Stimulated activated CD4-positive, alpha-beta T cell treated with anti-CD3 and anti-CD28 coated beads, Interleukin-12 subunit alpha, Interleukin-12 subunit beta, amount 100 ng/mL, for 48 hours (primary cell): ENCODE measurements at regions not wholly inside any gene's neighbourhood (a gene's known extent, or its start where the extent isn't known, plus 50 kb on each side); places are given as distances from the start of the nearest gene placed in this dataset.

Source experiments
- DNase-seq, 3 donors: peaks; one replicate each; pipeline ENCODE4 v3.0.0-alpha.2; 2020; ENCODE audit warnings: low read depth in 2 of 3, low spot score in 1 of 3

DNA sequence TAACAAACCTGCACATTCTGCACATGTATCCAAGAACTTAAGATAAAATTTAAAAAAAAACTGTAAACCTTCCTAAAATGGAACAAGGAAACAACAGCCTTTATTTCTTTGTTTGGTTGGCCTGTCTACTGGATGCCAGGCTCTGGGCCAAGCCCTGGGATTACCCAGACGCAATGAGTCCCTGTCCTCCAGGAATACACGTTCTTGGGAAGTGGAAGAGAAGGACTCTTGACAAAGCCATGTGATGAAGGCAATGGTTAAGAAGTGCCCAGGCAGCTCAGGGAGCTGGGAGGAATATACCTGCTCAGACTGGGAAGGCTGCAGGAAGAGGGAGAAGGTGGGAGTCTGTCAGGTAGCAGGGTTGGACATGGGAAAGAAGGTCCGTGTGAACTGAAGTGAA, 115.4 kb downstream of the AXIN2 start:
- no peak for DNase-seq

DNA sequence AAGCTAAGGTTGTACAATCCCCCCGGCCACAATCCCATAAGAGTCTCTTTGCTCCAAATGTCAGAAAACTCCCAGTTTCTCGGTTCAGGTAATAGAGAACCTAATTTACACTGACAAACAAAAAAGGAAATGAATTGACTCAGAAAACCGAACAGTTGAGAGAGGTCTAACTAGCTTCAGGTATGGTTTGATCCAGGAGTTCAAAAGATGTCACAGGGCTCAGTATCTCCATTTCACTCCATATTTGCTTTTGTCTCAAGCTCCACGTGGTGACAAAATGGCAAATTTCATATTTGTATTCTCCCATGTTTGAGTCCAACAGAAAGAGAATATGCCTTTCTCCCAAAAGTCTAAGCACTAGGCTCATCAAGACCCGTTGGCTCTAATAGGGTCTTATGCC, 117.4 kb downstream of the AXIN2 start:
- no peak for DNase-seq

DNA sequence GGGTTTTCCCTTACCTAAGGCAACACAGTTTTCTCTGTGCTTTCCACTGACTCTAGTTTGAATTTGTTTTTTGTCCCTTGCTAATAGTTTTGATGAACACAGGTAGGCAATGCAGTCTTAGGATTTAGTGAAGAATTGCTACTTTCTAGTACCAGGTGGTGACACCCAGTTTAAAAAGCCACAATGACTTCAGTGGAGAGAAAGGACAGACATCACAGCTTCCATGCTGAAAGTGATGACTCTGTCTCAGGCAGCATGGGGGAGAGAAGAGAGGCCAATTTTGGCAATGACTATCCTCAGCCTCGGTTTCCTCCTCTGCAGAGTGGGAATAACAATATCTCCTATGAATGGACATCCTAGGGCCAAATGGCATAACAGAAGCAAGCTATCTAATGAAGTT, 118.8 kb downstream of the AXIN2 start:
- no peak for DNase-seq

DNA sequence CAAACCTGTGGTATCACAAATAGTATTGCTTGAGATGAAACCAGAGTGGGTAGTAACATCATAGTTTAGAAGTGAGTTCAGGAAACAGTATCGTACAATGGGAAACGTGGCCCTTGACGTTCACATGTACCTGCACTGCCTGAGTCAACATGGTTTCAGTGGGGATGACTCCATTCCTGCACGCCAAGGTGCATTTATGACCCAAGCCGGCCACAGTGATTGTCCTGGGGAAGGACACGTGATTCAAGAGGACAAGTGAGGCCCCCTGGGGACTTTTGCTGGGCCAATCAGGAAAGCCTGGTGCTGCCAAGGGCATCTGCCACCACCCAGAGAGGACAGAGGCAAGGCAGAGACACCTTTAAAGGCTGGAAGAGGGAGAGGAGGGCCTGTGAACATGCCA, 119.2 kb downstream of the AXIN2 start:
- no peak for DNase-seq

DNA sequence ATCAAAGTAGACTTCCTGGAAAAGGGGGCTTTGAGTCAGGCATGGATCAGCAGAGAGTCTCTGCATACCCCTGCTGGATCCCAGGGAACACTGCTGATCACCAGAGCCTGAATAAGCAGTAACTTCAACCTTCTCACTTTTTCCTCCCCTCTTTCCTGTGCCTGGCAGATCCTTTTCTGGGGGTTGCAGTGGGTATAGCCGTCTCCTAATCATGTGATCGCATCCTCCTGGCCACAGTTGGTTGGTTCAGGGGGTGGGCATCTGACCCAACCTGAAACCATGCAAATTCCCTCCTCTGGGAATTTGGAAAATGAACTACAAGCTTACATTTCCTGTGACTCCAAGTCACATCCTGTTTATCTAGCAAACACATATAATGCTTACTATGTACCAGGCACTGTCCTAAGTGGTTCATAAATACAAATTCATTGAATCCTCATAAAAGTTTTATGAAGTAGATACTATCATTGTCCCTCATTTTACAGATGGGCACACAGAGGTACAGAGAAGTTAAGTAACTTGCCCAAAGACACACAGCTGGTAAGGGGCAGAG, 120.3 kb downstream of the AXIN2 start:
- no peak for DNase-seq

DNA sequence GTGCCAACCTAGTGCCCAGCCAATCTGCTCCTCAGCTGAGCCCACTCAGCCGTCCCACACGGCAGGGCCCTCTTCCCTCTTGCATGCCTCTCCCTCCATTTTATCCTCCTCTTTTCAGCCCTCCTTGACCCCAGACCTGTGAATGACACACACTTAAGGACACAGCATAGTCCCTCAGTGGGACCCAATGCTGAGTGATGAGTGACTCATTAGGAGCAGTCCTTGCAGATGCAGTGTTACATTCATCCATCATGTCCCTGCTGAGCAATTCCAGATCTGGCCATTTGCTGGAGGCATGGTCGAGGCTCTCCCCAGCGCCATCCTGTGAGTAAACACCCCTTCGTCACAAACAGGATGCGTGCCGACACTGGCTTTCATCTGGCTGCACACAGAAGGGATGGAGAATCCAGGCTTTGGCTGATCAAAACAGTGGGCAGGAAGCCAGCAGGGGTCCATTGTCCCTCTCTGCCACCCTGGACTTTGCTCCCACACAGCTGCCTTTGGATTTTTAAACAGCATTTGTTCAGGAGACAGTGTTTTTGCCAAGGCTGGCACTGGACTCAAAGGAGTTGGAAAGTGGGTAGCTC, 122.6 kb downstream of the AXIN2 start:
- DNase-seq, result no peak

DNA sequence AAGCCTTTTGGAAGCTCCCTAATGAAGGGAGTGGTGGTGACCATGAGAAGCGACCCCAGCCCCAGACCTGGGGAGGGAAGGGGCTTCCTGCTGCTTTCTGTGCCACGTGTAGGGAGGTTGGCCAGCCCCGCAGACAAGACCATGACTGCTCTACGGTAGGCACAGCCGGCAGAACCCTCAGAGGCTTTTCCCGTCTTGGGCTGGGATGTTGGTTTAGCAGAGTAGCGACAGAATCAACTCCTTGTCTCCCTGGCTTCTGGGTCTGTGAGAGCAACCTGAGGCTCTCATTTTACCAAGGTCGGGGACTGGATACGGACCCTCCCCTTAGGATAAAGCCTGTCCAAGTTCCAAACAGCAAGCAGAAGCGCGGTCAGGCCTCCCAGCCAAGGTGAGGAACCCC, 123.3 kb downstream of the AXIN2 start:
- DNase-seq, result no peak

DNA sequence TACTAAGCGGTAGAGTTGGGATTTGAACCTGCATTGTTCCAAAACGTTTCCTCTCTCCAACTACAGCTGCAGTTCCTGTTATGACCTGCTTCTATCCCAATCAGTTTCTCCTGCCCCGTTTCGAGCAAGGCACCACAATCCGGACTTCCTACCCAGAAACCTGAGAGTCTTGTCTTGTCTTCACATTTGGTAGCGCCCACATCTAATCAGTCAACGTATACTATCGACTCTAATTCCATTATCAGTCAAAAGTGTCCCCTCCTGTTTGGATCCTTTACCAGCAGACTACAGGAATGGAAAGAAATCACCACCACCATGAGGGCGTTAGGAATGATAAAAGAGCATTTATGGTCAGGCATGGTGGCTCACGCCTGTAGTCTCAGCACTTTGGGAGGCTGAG, 124.6 kb downstream of the AXIN2 start:
- no peak for DNase-seq

DNA sequence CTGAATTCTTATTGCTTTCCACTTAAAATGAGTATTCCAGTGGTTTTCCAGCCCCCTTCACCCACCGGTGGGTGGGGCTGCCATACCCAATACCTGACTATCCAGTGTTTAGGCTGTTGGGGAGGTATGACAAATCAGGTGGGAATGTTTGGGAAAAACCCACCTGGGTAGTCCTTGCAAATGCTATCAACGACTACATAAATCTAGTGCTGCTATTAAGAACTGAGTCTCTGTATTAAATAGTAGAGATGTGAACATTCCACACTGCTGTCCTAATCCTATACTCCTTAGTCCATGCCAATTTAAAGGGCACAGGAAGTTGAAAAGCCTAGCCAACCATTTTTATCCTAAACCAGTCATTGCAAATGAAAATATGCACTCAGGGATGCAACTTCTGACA, 126.6 kb downstream of the AXIN2 start:
- DNase-seq, result no peak

DNA sequence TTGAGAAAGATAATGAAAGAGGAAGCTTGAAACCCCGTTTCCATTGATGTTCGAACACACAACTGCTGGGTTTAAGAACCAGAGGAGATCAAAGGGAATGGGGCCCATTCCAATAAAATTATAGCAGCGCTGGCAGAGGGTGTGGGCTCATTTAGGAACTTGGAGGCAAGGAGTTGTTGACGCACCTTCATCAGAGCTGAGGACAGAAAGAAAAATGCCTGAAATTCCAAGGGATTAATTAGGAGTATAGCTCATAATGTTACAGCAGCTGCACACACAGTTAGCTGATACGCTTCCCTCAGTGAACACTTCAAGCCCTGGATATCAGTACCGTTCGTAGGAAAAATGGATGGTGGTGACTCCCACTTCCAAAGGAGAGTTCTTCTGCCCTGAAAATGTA, 127.2 kb downstream of the AXIN2 start:
- no peak for DNase-seq

DNA sequence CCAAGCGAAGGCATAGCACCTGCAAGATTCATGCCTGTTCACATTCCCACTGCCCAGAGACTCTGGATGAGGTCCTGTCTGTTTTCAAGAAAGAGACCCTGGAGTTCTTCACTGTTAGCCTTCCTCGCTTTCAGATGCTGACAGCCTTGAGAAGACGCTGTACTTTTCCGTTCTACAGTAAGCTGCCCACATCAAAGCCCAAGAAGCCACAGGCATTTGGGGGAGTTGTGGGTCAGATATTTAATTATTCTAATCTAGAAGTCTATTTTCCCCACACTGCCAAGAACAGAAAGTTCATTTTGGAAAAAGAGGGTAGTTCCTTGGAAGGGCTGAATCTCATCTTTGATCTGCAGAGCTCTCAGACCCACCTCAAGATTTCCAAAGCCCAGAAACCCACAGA, 127.9 kb downstream of the AXIN2 start:
- no peak for DNase-seq

DNA sequence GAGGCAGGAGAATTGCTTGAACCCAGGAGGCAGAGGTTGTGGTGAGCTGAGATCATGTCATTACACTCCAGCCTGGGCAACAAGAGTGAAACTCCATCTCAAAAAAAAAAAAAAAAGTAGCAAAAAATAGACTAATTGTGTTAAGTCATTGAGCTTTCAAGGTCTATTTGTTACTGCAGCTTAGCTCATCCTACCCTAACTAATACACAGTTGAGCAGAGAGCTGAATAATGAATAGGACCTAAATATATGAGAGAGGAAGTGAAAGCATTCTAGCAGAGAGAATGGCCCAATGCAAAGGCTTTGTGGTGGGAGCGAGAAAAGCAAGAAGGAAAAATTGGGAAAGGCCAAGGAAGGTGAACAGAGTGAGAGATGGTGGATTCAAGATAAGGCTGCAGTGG, 128.3 kb downstream of the AXIN2 start:
- no peak for DNase-seq

DNA sequence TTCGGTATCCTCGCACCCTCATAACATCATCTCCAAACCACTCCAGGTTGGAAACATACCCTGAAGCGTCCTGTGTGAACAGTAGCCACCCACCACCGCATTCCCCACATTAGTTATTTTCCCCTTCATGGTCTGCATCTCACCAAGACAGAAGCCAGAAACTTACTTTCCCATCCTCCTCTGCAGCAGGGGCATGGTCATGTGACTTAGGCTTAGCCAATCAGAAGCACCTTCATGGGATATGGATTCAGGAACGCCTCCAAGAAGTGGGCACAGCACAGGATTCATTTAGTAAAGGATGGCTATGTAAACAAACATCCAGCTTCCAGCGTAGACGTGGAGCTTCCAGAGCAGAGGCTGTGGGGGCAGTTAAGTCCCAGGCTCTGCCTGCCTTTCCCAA, 130.3 kb downstream of the AXIN2 start:
- DNase-seq, result no peak

DNA sequence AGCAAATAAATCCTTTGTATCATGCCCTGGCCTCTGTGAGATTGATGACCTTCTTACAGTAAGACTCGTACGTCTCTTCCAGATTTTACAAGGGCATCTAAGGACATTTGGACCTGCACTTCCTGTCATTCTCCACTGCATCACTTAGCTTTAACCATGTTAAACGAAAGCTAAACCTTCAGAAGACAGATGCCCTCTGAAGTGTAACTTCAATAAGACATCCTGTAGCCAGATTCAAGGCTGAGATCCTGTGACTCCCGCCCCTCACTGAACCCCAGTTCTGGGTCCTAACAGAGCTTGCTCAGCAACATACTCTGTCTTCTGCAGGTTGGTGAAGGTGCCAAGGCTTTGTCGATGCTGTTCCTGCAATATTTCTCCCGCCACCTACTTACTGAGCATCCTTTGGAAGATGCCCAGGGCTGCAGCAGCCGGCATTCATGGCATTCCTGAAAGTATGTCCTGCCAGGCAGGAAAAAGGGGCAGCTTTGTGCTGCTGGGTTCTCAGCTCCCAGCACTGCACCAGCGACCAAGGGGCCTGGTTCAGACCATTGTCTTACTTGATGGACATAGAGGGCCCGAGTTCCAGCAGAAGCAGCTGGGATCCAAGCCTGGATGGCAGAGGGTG, 131.1 kb downstream of the AXIN2 start:
- no peak for DNase-seq

DNA sequence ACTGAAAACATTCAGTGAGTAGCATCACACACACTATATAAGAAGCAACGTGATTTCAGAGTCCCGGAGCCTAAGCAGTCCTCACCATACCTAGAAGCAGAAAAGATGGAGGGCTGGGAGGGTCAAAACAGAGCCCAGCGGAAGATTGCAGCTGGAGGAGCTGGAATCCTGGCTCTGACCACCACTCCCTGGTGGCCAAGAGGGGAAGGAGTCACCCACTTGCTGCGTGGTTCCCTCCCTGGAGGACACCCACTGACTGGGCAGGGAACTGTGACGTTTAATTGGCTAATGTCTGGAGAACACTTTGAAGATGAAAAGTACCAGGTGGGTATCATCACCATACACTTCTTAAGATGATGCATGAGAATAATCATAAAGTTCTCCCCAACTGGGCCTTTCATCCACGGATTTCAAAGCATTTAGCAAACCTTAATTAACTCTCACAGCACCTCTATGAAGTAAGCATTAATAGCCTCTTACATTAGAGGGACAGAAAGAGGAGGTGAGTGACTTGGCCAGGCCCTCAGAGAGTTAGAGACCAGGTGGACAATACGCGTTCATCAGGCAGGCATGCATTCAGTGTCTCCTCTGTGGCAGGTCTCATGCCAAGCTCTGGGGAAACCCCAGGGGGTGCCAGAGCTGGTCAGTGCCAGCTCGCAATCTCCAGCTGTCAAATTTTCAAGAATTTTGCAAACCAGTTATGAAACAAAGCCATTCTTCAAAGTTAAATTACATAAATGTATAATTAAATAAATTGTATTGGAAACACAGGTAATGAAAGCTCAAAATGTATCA, 137.9 kb downstream of the AXIN2 start:
- DNase-seq, result no peak

DNA sequence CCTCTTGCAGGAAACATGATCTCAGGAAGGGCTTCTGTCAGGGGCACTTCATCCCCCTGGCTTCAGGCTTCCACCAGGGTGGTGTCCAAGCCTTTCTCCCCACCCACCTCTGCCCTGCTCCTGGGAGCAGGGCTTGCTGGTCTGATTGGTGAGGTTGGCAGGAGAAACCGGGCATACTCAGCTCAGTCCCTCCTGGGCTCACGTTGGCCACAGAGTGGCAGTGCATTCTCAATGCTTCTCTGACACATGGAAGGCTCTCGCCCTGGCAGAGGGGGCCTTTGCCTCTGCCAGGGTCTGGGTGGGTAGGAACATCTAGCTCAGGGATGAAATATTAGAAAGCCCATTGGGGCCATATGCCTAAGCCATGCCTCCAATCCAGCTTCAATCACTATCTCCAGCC, 142.8 kb downstream of the AXIN2 start:
- no peak for DNase-seq

DNA sequence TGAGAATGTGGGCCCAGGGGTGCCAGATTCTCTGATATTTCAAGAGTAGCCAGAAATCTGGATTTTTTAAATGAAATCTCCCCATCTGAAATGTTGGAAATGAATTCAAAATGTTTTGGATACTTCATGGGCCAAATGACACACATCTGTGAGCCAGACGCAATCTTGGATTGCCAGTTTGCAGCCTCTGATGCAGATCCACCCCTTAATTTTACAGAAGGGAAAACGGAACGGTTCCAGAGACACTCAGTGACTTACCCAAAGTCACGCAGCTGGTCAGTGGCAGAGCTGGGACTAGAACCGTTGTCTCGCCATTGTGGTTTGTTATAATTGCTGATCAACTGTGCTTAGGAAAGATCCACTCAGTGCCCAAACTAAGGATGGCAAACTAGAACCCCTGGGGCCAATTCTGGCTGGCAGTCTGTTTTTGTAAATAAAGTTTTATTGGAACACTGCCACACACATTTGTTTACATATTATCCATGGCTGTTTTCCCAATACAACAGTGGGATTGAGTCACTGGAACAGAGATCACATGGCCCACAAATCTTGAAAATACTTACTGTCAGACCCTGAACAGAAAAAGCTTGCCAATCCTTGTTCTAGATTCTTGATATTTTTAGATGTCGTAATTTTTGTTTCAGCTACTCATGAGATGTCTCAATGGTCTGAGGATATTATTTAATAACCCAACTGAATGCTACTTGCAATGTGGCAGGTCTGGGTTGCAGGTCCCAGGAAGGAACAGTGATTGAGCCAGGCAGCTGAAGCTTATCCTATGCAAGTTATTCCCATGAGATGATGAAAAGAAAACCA, 143.8 kb downstream of the AXIN2 start:
- no peak for DNase-seq

DNA sequence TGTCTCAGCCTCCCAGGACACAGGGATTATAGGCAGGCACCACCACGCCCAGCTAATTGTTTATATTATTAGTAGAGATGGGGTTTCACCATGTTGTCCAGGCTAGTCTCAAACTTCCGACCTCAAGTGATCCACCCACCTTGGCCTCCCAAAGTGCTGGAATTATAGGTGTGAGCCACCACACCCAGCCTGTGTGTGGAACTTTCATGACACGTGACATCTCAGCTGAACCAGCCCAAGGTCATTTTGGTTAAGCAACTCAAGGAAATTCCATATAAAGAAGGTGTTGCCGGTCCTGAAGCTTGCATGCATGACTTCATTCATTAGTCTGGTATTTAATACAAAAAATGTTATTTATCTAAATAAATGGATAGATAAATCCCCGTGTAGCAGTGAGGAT, 145.5 kb downstream of the AXIN2 start:
- DNase-seq, result no peak

DNA sequence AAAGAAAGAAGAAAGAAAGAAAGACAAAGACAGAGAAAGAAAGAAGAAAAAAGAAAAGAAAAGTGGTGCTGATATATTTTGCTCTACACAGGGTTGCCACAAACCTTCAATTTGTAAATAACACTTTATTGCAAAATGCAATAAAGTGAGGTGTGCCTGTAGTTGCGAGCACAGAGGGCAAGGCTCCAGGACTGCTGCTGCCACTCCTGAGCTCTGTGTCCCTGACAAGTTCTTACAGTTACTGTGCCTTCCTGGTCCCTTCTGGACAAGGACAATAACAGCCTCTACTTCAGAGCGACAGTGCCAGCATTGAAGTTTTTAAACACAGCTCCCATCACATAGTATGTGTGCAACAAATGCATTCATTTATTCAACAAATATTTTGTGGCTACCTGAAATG, 148.1 kb downstream of the AXIN2 start:
- no peak for DNase-seq

DNA sequence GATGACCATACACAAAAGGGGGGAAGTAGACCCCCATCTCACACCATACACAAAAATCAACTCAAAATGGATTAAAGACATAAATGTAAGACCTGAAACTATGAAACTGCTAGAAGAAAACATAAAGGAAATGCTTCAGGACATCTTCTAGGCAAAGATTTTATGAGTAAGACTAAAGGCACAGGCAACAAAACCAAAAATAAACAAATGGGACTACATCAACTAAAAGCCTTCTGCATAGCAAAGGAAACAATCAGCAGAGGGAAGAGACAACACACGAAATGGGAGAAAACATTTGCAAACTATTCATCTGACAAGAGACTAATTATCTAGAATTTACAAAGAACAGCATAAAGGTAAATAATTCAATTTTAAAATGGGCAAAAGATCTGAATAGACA, 152.1 kb downstream of the AXIN2 start:
- no peak for DNase-seq

DNA sequence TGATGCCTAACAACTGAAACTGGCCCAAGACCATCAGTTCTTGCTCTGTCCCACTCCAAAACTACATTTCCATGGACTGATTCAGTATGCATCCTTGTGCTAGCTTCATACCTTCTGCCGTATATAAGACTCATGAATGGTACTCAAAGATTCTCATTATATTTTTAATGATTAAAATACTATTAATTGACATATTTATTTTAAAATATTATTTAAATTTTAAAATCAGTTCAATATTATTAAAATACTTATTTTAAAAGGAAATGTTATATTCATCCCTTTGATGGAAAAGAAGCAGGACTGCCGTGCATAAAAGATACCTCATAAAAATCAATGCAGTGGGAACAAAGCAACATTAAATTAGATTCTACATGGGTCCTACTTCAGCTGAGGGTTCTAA, 153.4 kb downstream of the AXIN2 start:
- DNase-seq, result no peak

DNA sequence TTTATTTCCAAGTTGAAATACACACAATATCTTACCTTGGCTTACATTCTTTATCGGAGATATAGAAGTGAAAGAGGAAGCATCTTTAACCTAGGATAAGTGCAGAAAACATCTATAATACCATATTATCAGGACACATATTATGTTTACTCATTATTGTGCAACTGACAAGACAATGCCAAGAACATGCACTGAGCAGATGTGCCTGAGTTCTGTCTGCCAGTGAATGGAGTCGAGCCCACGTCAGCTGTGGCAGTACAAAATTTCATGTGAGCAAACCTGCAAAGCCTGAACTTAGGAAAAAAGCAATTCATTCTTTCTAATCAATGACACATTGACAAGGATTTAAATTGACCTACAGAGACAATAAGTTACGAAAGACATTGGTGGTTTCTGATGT, 154.4 kb downstream of the AXIN2 start:
- DNase-seq, result no peak
